A673 (cell line): ENCODE measurements at regions not wholly inside any gene's neighbourhood (a gene's known extent, or its start where the extent isn't known, plus 50 kb on each side); places are given as distances from the start of the nearest gene placed in this dataset.

ENCODE experiments used
- BruUV-seq: library from RNA; stranded (reverse); fragments of 400-500 nt; replicated peaks from 2 replicates; lab custom pipeline; 2021; lab: Mats Ljungman, UMichigan
- CTCF ChIA-PET: fragments of 300-600 bp; sonication (Branson Sonifier 250); formaldehyde crosslinking; loops from one replicate; lab custom pipeline; 2022; ENCODE audit warnings: antibody characterized with exemption; lab: Charles Lee
- POLR2A ChIA-PET: fragments of 300-600 bp; sonication (Branson Sonifier 250); formaldehyde crosslinking; loops from one replicate; lab custom pipeline; 2022; ENCODE audit warnings: antibody characterized with exemption; ENCODE audit not compliant: low non-redundant PET; lab: Charles Lee
- DNase-seq: peaks from one replicate; pipeline ENCODE4 v3.0.0-alpha.2; 2015; ENCODE audit warnings: low spot score
- H3K27ac ChIP-seq: fragments of 200-600 bp; sonication (generic); 2 replicates; pipeline ENCODE4 v1.5.1; 2016; ENCODE audit warnings: mixed run types, low read depth, mild to moderate bottlenecking, mixed read lengths, antibody characterized with exemption, low read length; ENCODE audit not compliant: poor library complexity, severe bottlenecking
- H3K27me3 ChIP-seq: fragments of 200-600 bp; sonication (generic); replicated peaks from 2 replicates; pipeline ENCODE4 v1.6.1; 2017; ENCODE audit warnings: mixed run types, low read depth, mild to moderate bottlenecking, mixed read lengths, antibody characterized with exemption, low read length; ENCODE audit not compliant: insufficient read depth, poor library complexity
- H3K36me3 ChIP-seq: fragments of 200-600 bp; sonication (generic); 2 replicates; pipeline ENCODE4 v1.6.1; 2016; ENCODE audit warnings: mixed run types, mild to moderate bottlenecking, mixed read lengths, antibody characterized with exemption, low read length; ENCODE audit not compliant: insufficient read depth, poor library complexity, severe bottlenecking
- H3K4me1 ChIP-seq: fragments of 200-600 bp; sonication (generic); 2 replicates; pipeline ENCODE4 v1.6.1; 2017; ENCODE audit warnings: mixed run types, mild to moderate bottlenecking, mixed read lengths, antibody characterized with exemption, low read length; ENCODE audit not compliant: insufficient read depth, poor library complexity, severe bottlenecking
- H3K4me3 ChIP-seq: fragments of 200-600 bp; sonication (generic); 2 replicates; pipeline ENCODE4 v1.5.1; 2016; ENCODE audit warnings: low read depth, mixed run types, mild to moderate bottlenecking, mixed read lengths, low read length; ENCODE audit not compliant: poor library complexity, severe bottlenecking
- H3K9me3 ChIP-seq: fragments of 200-600 bp; sonication (generic); 2 replicates; pipeline ENCODE4 v1.6.1; 2016; ENCODE audit warnings: mixed run types, low read depth, mild to moderate bottlenecking, mixed read lengths, antibody characterized with exemption, low read length; ENCODE audit not compliant: poor library complexity, severe bottlenecking
- CTCF ChIP-seq: fragments of 300-800, 200-600 bp; sonication (generic); conservative IDR thresholded peaks from 2 replicates; pipeline ENCODE4 v1.5.1; 2017; ENCODE audit warnings: low read depth, mild to moderate bottlenecking, antibody characterized with exemption, low read length, moderate library complexity, mixed read lengths
- EZH2 ChIP-seq: fragments of 200-600 bp; sonication (generic); IDR thresholded peaks from 2 replicates; pipeline ENCODE4 v1.6.1; 2017; ENCODE audit warnings: borderline replicate concordance, low read depth, mild to moderate bottlenecking, mixed read lengths, antibody characterized with exemption, low read length; ENCODE audit not compliant: poor library complexity, severe bottlenecking
- intact Hi-C: fragments of 100-400 bp; cut with micrococcal nuclease; formaldehyde crosslinking; loops from one replicate; pipeline ENCODE4 v1.10.0; 2022; ENCODE audit not compliant: unreplicated experiment

DNA sequence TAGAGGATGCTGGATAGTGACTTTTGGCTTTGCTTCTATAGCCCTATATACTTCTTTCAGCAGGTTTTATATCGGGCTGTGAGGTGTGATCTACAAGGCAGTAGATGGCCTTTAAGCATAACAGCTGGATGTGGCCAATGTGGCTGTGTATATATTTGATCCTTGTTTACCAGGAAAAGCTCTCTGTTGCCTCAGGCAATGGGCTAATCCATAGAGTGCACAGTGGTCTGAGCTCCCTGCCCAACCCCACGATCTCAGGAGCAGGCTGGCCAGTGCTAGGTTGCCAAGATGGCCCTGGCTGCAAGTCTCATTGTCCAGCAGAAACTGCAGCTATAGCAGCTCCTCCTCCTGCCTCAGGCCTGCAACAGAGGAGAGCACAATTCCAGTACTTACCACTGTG is 72.3 kb upstream of the SPHKAP start:
- no peak overlapping the region for H3K27ac ChIP-seq
- DNase-seq: no peak
- no peaks in the 10 kb centered on the region for H3K4me1 ChIP-seq
- intact Hi-C loops: no loop called here
- no peak for TF ChIP-seq CTCF
- TF ChIP-seq EZH2: no peak
- H3K4me3 ChIP-seq: no peak overlapping the region
- no peaks in the 10 kb centered on the region for H3K9me3 ChIP-seq
- BruUV-seq: no TSS peak
- CTCF ChIA-PET: no interaction called here
- no peaks in the 10 kb centered on the region for H3K27me3 ChIP-seq
- no peaks in the 10 kb centered on the region for H3K36me3 ChIP-seq
- POLR2A ChIA-PET: no interaction called here

DNA sequence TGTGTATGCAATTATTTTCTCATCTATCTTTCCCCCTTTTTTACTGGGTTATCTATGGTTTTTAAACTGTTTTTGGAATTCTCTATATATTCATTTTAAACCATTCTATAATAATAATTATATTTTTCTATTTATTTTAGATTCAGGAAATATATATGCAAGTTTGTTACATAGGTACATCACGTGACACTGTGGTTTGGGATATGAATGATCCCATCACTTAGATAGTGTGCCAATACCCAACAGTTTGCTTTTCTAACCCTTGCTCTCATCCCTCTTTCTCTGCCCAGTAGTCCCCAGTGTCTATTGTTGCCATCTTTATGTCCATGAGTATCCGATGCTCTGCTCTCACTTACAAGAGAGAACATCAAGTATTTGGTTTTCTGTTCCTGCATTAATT is 65.8 kb upstream of the SPHKAP start:
- no peak overlapping the region for H3K27ac ChIP-seq
- DNase-seq: no peak
- ChIA-PET POLR2A (no interaction called here), CTCF (no interaction called here)
- no peaks in the 10 kb centered on the region for H3K4me1 ChIP-seq
- TF ChIP-seq EZH2: no peak
- TF ChIP-seq CTCF: no peak
- no peak overlapping the region for H3K4me3 ChIP-seq
- intact Hi-C loops: no loop called here
- H3K9me3 ChIP-seq: no peaks in the 10 kb centered on the region
- BruUV-seq: no TSS peak
- H3K27me3 ChIP-seq: no peaks in the 10 kb centered on the region
- no peaks in the 10 kb centered on the region for H3K36me3 ChIP-seq

- DNase-seq: no peak
- no peaks in the 10 kb centered on the region for H3K4me1 ChIP-seq
- H3K36me3 ChIP-seq: no peaks in the 10 kb centered on the region
- CTCF ChIA-PET: no interaction called here
- no peaks in the 10 kb centered on the region for H3K9me3 ChIP-seq
- POLR2A ChIA-PET: no interaction called here
- no TSS peak for BruUV-seq
- no peak for TF ChIP-seq CTCF
- H3K27me3 ChIP-seq: no peaks in the 10 kb centered on the region
- H3K27ac ChIP-seq: no peak overlapping the region
- intact Hi-C loops: no loop called here
- H3K4me3 ChIP-seq: no peak overlapping the region
These were observed 64.1 kb upstream of the SPHKAP start for GRCh38 chr2:228245601-228246000.
